ENCODE measurements at regions not wholly inside any gene's neighbourhood (a gene's known extent, or its start where the extent isn't known, plus 50 kb on each side); places are given as distances from the start of the nearest gene placed in this dataset.

GRCh38 chr6:139923964-139924475 is 549.6 kb upstream of the CITED2 start:
- no peaks in the 10 kb centered on the region for H3K9me3 ChIP-seq
- no peak overlapping the region for H3K27ac ChIP-seq
- no peaks in the 10 kb centered on the region for H3K4me1 ChIP-seq
- WGBS, 2 donors: 37 to 62% methylated on average over 5 of the region's 5 CpGs
- no peak overlapping the region for H3K4me3 ChIP-seq
- H3K27me3 ChIP-seq: no peaks in the 10 kb centered on the region
- intact Hi-C loops (cut with DNase I): no loop called here
- no peak for TF ChIP-seq CTCF (IDR thresholded peaks at IDR 0.05)
- no peak for TF ChIP-seq POLR2A (IDR thresholded peaks at IDR 0.05)
- H3K36me3 ChIP-seq: no peaks in the 10 kb centered on the region
- DNase-seq: no peak

- no peak for TF ChIP-seq POLR2A (IDR thresholded peaks at IDR 0.05)
- Histone ChIP-seq H3K27me3 (no peaks in the 10 kb centered on the region), H3K27ac (no peak overlapping the region), H3K36me3 (no peaks in the 10 kb centered on the region), H3K4me3 (no peak overlapping the region), H3K4me1 (no peaks in the 10 kb centered on the region), H3K9me3 (no peaks in the 10 kb centered on the region)
- DNase-seq: no peak
- intact Hi-C loops (cut with DNase I): no loop called here
- 91 to 92% methylated on average over 4 of the region's 4 CpGs for WGBS, 2 donors
Observed at GRCh38 chr6:139922236-139922635, 547.8 kb upstream of the CITED2 start.

- H3K36me3 ChIP-seq: no peaks in the 10 kb centered on the region
- WGBS, 2 donors: 33 to 42% methylated on average over 2 of the region's 2 CpGs
- no peak for DNase-seq
- H3K9me3 ChIP-seq: no peaks in the 10 kb centered on the region
- no peaks in the 10 kb centered on the region for H3K27me3 ChIP-seq
- intact Hi-C loops (cut with DNase I): no loop called here
- no peaks in the 10 kb centered on the region for H3K4me1 ChIP-seq
- H3K4me3 ChIP-seq: no peak overlapping the region
- TF ChIP-seq POLR2A (IDR thresholded peaks at IDR 0.05): no peak
- TF ChIP-seq CTCF (IDR thresholded peaks at IDR 0.05): no peak
- no peak overlapping the region for H3K27ac ChIP-seq
Observed at GRCh38 chr6:139920776-139921100, 546.3 kb upstream of the CITED2 start.

DNA sequence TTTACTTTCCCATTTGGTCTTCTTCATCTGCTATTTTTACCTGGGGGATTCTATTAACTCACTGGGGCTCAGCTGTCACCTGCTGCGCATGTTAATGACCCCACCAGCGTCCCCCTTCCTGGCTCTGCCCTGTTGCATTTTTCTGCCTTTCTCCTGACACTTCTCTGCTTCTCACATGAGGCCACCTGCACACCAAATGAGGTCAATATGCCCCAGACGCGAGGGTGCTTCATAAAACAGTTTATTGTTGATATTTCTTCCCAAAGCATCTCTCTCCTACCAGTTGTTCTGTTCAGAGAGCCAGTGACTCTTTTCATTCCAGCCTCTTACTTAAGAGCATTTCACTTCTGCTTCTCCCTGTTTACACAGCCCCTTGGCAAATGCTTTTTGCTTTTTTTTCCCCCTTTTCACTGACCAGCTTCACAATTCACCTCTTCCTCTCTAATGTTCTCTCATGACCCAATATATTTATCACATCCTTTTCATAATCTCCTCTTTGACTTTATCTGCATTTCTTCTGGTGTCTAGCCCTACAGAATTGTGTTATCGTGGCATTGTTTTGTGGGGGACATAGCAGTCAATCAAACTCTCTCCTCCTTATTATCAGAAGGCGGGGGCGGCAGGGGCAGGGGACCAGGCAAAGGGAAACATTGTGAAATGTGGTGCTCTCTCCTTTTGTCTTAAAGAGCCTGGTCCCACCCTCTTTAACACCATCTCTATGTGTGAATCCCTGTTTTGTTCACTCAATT is 545.8 kb upstream of the CITED2 start:
- H3K27me3 ChIP-seq: no peaks in the 10 kb centered on the region
- no peak for DNase-seq
- intact Hi-C loops (cut with DNase I): no loop called here
- no peak for TF ChIP-seq CTCF (IDR thresholded peaks at IDR 0.05)
- TF ChIP-seq POLR2A (IDR thresholded peaks at IDR 0.05): no peak
- no peak overlapping the region for H3K27ac ChIP-seq
- no peaks in the 10 kb centered on the region for H3K4me1 ChIP-seq
- H3K9me3 ChIP-seq: no peaks in the 10 kb centered on the region
- H3K36me3 ChIP-seq: no peaks in the 10 kb centered on the region
- H3K4me3 ChIP-seq: no peak overlapping the region
- 34 to 59% methylated on average over 7 of the region's 7 CpGs for WGBS, 2 donors

GRCh38 chr6:139919107-139920026 is 544.9 kb upstream of the CITED2 start:
- no peak for TF ChIP-seq POLR2A (IDR thresholded peaks at IDR 0.05)
- TF ChIP-seq CTCF (IDR thresholded peaks at IDR 0.05): no peak
- WGBS, 2 donors: 70 to 78% methylated on average over 6 to 8 of the region's 8 CpGs
- Histone ChIP-seq H3K36me3 (no peaks in the 10 kb centered on the region), H3K27ac (no peak overlapping the region), H3K4me3 (no peak overlapping the region), H3K27me3 (no peaks in the 10 kb centered on the region), H3K9me3 (no peaks in the 10 kb centered on the region), H3K4me1 (no peaks in the 10 kb centered on the region)
- no peak for DNase-seq
- intact Hi-C loops (cut with DNase I): no loop called here
